GM12874 (cell line): ENCODE measurements at regions not wholly inside any gene's neighbourhood (a gene's known extent, or its start where the extent isn't known, plus 50 kb on each side); places are given as distances from the start of the nearest gene placed in this dataset.

Experiments used
- CTCF ChIP-seq: IDR thresholded peaks from 2 replicates; pipeline ENCODE4 v1.5.1; 2011; ENCODE audit warnings: low read depth, mild to moderate bottlenecking, control low read depth, low read length, moderate library complexity; ENCODE audit not compliant: insufficient read depth

GRCh38 chr16:63171545-63171944 is 1135.3 kb upstream of the CDH8 start:
- TF ChIP-seq CTCF = no peak

- no peak for TF ChIP-seq CTCF
Observed at GRCh38 chr16:63169100-63169499, 1132.9 kb upstream of the CDH8 start.

GRCh38 chr16:63157818-63158217 is 1121.6 kb upstream of the CDH8 start:
- no peak for TF ChIP-seq CTCF

GRCh38 chr16:63146251-63146650 is 1110.0 kb upstream of the CDH8 start:
- no peak for TF ChIP-seq CTCF

- no peak for TF ChIP-seq CTCF
Observed at GRCh38 chr16:63145411-63145810, 1109.2 kb upstream of the CDH8 start.

GRCh38 chr16:63135069-63135468 is 1098.8 kb upstream of the CDH8 start:
- no peak for TF ChIP-seq CTCF

GRCh38 chr16:63131503-63131902 is 1095.3 kb upstream of the CDH8 start:
- TF ChIP-seq CTCF = no peak

- no peak for TF ChIP-seq CTCF
Observed at GRCh38 chr16:63130942-63131341, 1094.7 kb upstream of the CDH8 start.
